Bronchial epithelial cell (primary cell): ENCODE measurements at regions not wholly inside any gene's neighbourhood (a gene's known extent, or its start where the extent isn't known, plus 50 kb on each side); places are given as distances from the start of the nearest gene placed in this dataset.

Experiments used
- DNase-seq: peaks from one replicate; pipeline ENCODE4 v3.0.0-alpha.2; 2010; ENCODE audit warnings: low read depth
- FAIRE-seq: peaks from 2 replicates; lab custom pipeline; 2011; peaks lifted over from hg19 to GRCh38; lab: Jason Lieb, UNC
- H3K27me3 ChIP-seq: 2 replicates; pipeline ENCODE4 v1.5.1; 2011; ENCODE audit warnings: low read length; ENCODE audit not compliant: control insufficient read depth, insufficient read depth
- H3K36me3 ChIP-seq: 2 replicates; pipeline ENCODE4 v1.5.1; 2011; ENCODE audit warnings: low read length; ENCODE audit not compliant: control insufficient read depth, insufficient read depth
- H3K4me3 ChIP-seq: 2 replicates; pipeline ENCODE4 v1.5.1; 2011; ENCODE audit warnings: mild to moderate bottlenecking, low read depth, low read length, control low read depth
- CTCF ChIP-seq: IDR thresholded peaks from 2 replicates; pipeline ENCODE4 v1.5.1; 2011; ENCODE audit warnings: mild to moderate bottlenecking, moderate library complexity, low read length, control low read depth, inconsistent platforms; ENCODE audit not compliant: insufficient read depth, severe bottlenecking

GRCh38 chr1:36606641-36607262 lies 124.0 kb upstream of the CSF3R start:
- no peak overlapping the region for H3K4me3 ChIP-seq
- H3K36me3 ChIP-seq = no peaks in the 10 kb centered on the region
- no peak for TF ChIP-seq CTCF
- H3K27me3 ChIP-seq = no peaks in the 10 kb centered on the region
- DNase-seq = no peak
- FAIRE-seq = peak; percentile 13

GRCh38 chr1:36605942-36606640 lies 123.4 kb upstream of the CSF3R start:
- peak; percentile 80 for FAIRE-seq
- no peak overlapping the region for H3K4me3 ChIP-seq
- H3K36me3 ChIP-seq = no peaks in the 10 kb centered on the region
- DNase-seq = no peak
- TF ChIP-seq CTCF = no peak
- H3K27me3 ChIP-seq = no peaks in the 10 kb centered on the region

- no peak for TF ChIP-seq CTCF
- H3K4me3 ChIP-seq = no peak overlapping the region
- DNase-seq (no peak), FAIRE-seq (no peak)
- H3K27me3 ChIP-seq = no peaks in the 10 kb centered on the region
- no peaks in the 10 kb centered on the region for H3K36me3 ChIP-seq
Observed at GRCh38 chr1:36603461-36603860, 120.7 kb upstream of the CSF3R start.

GRCh38 chr1:36602184-36602583 lies 119.5 kb upstream of the CSF3R start:
- H3K27me3 ChIP-seq = no peaks in the 10 kb centered on the region
- no peaks in the 10 kb centered on the region for H3K36me3 ChIP-seq
- no peak for TF ChIP-seq CTCF
- no peak overlapping the region for H3K4me3 ChIP-seq
- no peak for DNase-seq
- no peak for FAIRE-seq

- no peak for TF ChIP-seq CTCF
- no peaks in the 10 kb centered on the region for H3K27me3 ChIP-seq
- H3K4me3 ChIP-seq = no peak overlapping the region
- H3K36me3 ChIP-seq = no peaks in the 10 kb centered on the region
- no peak for DNase-seq
- no peak for FAIRE-seq
Observed at GRCh38 chr1:36599828-36600227, 117.1 kb upstream of the CSF3R start.
